RWPE2 (cell line): ENCODE measurements at regions not wholly inside any gene's neighbourhood (a gene's known extent, or its start where the extent isn't known, plus 50 kb on each side); places are given as distances from the start of the nearest gene placed in this dataset.

Experiments used
- ATAC-seq: fragments of 200-7000 bp; cut with Tn5 transposase; 3 replicates; pipeline ENCODE4 v1.9.1; 2021; ENCODE audit warnings: low read depth
- DNase-seq: peaks from one replicate; pipeline ENCODE4 v3.0.0-alpha.2; 2020; ENCODE audit warnings: low spot score
- H3K27ac ChIP-seq: fragments of 450-650 bp; 2 replicates; pipeline ENCODE4 v1.5.1; 2017; ENCODE audit warnings: mild to moderate bottlenecking; ENCODE audit not compliant: poor library complexity, severe bottlenecking
- H3K27me3 ChIP-seq: fragments of 250-450 bp; sonication (Bioruptor Pico); 2 replicates; pipeline ENCODE4 v1.5.1; 2021; ENCODE audit warnings: mild to moderate bottlenecking, moderate library complexity; ENCODE audit not compliant: insufficient read depth, poor library complexity, severe bottlenecking
- H3K36me3 ChIP-seq: fragments of 250-450 bp; sonication (Bioruptor Pico); 2 replicates; pipeline ENCODE4 v1.5.1; 2020; ENCODE audit warnings: low read depth, mild to moderate bottlenecking, moderate library complexity
- H3K4me1 ChIP-seq: fragments of 250-450 bp; sonication (Bioruptor Pico); 2 replicates; pipeline ENCODE4 v1.5.1; 2021; ENCODE audit warnings: mild to moderate bottlenecking, moderate library complexity; ENCODE audit not compliant: insufficient read depth, poor library complexity, severe bottlenecking
- H3K4me3 ChIP-seq: fragments of 250-450 bp; sonication (Bioruptor Pico); 2 replicates; pipeline ENCODE4 v1.5.1; 2021; ENCODE audit warnings: mild to moderate bottlenecking, moderate library complexity; ENCODE audit not compliant: severe bottlenecking
- H3K9me3 ChIP-seq: fragments of 250-450 bp; sonication (Bioruptor Pico); 2 replicates; pipeline ENCODE4 v1.5.1; 2021; ENCODE audit warnings: mild to moderate bottlenecking, moderate library complexity; ENCODE audit not compliant: severe bottlenecking
- TF ChIP-seq, protein P1 (sequence below): fragments of 450-650 bp; IDR thresholded peaks from one replicate; pipeline ENCODE4 v1.5.1; 2017; ENCODE audit warnings: mild to moderate bottlenecking, moderate library complexity; ENCODE audit not compliant: poor library complexity, severe bottlenecking

DNA sequence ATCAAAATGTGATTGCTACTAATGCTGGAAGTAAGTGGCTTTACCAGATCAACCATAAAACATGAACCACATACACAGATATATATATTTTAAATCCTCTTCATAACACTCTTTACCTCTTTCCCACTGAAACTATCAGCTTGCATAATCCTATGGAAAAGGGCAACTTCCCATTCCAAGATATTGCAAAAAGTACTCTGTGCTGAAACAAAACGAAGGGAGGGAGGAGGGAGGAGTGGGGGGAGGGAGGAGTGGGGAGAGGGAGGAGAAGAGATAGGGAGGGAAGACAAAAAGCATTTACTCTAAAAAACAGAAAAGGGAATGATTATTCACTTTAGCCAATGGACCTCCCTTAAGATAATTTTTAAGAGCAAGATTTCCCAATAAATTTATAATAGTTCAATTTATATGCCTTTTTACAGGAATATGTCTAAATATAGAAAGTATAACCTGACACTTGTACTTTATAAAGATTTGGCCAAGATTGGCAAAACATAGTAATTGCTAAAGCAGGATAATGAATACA is 344.8 kb upstream of the NFE2L3 start:
- TF ChIP-seq, protein P1, sequence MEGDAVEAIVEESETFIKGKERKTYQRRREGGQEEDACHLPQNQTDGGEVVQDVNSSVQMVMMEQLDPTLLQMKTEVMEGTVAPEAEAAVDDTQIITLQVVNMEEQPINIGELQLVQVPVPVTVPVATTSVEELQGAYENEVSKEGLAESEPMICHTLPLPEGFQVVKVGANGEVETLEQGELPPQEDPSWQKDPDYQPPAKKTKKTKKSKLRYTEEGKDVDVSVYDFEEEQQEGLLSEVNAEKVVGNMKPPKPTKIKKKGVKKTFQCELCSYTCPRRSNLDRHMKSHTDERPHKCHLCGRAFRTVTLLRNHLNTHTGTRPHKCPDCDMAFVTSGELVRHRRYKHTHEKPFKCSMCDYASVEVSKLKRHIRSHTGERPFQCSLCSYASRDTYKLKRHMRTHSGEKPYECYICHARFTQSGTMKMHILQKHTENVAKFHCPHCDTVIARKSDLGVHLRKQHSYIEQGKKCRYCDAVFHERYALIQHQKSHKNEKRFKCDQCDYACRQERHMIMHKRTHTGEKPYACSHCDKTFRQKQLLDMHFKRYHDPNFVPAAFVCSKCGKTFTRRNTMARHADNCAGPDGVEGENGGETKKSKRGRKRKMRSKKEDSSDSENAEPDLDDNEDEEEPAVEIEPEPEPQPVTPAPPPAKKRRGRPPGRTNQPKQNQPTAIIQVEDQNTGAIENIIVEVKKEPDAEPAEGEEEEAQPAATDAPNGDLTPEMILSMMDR = no peak

DNA sequence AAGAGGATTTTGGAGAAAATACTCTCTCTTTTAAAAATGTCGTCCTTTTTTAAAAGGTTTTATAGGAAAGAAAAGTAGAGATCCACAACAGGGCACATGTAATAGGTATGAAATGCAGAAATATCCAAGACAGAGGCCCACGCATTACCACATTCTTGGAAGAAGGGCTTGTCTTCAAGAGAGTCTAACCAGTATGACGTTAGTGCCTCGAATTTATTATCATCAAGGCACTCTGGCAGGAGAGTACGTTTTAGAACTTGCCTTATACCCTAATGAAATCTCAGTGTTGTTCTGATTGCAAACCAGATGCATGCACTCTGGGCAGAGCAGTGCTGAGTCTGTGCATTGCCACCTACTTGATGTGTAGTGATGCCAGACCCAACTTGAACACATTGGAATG is 342.6 kb upstream of the NFE2L3 start:
- Histone ChIP-seq H3K36me3 (no peaks in the 10 kb centered on the region), H3K27me3 (no peaks in the 10 kb centered on the region), H3K9me3 (no peaks in the 10 kb centered on the region), H3K27ac (no peak overlapping the region), H3K4me1 (peaks cover 16% of the 10 kb centered on the region), H3K4me3 (no peak overlapping the region)
- TF ChIP-seq, protein P1 = no peak
- DNase-seq (no peak), ATAC-seq (no peak)

More for the DNA sequence above, 344.8 kb upstream of the NFE2L3 start:
- H3K4me3 ChIP-seq = no peak overlapping the region
- no peak for DNase-seq
- H3K9me3 ChIP-seq = no peaks in the 10 kb centered on the region
- no peak for ATAC-seq
- H3K36me3 ChIP-seq = no peaks in the 10 kb centered on the region
- H3K27me3 ChIP-seq = no peaks in the 10 kb centered on the region
- no peak overlapping the region for H3K27ac ChIP-seq
- H3K4me1 ChIP-seq = peaks cover 25% of the 10 kb centered on the region

DNA sequence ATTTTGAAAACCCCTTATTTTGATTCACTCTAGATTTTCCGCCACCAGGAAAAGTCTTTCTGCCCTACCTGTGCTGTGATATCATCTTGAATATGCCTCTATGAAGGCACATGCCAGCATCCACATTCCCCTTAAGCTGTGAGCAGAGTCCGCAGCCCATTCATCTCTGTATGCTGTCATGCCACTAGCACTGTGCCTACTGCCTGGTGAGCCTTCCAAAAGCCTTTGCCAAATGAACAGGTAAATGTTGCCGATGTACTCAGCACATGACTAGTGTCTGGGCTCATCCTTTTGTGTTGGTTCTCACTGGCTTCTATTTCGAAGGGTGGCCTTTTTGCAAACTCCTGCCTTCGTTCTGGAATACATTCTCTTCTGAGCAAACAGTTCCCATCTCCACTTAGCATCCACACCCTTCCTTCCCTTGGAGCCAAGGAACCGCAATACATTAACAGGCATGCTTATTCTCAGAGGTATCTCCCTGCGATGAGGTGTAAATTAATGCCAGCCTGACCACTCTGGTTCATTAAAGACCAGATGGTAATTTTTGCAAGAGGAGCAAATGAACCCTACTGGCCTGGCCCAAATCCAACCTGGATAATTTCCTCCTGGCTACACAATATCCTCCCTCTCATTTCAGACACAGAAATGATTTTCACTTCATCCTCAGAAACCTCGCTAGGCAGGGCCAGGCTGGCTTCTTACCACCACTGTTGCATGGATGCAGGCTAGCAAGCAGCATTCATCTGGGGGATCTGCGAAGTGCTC is 339.7 kb upstream of the NFE2L3 start:
- no peak for DNase-seq
- ATAC-seq = no peak
- Histone ChIP-seq H3K4me1 (no peaks in the 10 kb centered on the region), H3K4me3 (no peak overlapping the region), H3K27ac (no peak overlapping the region), H3K36me3 (no peaks in the 10 kb centered on the region), H3K9me3 (no peaks in the 10 kb centered on the region), H3K27me3 (no peaks in the 10 kb centered on the region)
- TF ChIP-seq, protein P1 = no peak

- DNase-seq (no peak), ATAC-seq (no peak)
- H3K27ac ChIP-seq = no peak overlapping the region
- no peak overlapping the region for H3K4me3 ChIP-seq
- TF ChIP-seq, protein P1 = no peak
- H3K4me1 ChIP-seq = no peaks in the 10 kb centered on the region
- no peaks in the 10 kb centered on the region for H3K27me3 ChIP-seq
- H3K36me3 ChIP-seq = no peaks in the 10 kb centered on the region
- H3K9me3 ChIP-seq = no peaks in the 10 kb centered on the region
These were observed 338.6 kb upstream of the NFE2L3 start for GRCh38 chr7:25813381-25813780.

- Histone ChIP-seq H3K4me1 (no peaks in the 10 kb centered on the region), H3K4me3 (no peak overlapping the region), H3K27ac (no peak overlapping the region), H3K9me3 (no peaks in the 10 kb centered on the region), H3K36me3 (no peaks in the 10 kb centered on the region), H3K27me3 (no peaks in the 10 kb centered on the region)
- ATAC-seq (no peak), DNase-seq (no peak)
- TF ChIP-seq, protein P1 = no peak
These were observed 336.3 kb upstream of the NFE2L3 start for GRCh38 chr7:25815711-25816110.
